NCI-H345 (cell line): ENCODE measurements at regions not wholly inside any gene's neighbourhood (a gene's known extent, or its start where the extent isn't known, plus 50 kb on each side); places are given as distances from the start of the nearest gene placed in this dataset.
A peak's percentile ranks its signal among the peaks of the same experiment; 100 is the strongest.

ENCODE experiments used
- DNase-seq: peaks from one replicate; lab custom pipeline; 2025; lab: John Stamatoyannopoulos, UW

DNA sequence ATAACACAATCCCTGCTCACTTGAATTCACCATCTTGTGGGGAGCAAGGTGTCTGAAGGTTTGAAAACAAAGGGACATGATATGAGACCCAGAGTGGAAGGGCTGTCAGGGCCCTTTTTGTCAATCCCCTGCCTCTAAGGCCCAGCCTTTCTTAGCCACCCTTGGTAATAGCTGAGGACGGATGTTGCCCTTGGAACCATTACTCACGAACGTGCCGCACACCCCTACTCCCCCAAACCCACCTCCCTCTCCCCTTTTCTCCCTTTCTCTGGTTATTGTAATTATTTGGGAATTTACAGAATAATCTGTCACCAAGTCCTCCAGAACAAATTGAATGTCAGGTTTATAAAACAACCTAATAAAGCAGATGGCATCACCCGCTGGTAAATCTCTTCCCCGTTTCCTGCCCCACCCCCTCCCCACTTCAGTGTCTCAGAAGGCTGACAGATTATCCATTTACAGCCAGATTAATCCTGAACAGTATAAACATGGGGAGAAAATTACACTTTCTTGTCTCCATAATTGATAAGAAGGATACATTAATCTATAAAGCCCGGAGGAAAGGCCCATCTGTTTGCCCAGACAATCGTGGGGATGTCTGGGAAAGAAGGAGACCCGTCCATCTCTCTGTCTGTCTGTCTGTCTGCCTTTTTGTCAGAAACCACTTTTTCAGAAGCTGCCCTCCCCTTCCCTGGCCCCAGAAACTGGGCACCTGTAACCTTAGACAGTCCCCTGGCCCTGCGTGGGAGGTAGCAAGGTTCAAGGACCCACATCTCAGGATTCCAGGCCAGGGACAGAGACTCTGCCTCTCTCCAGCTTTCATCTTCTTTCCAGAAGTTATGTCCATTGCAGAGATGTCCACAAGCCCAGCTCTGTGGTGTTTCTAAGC is 60.6 kb upstream of the CD34 start:
- no peak for DNase-seq

GRCh38 chr1:207970329-207971233 is 59.7 kb upstream of the CD34 start:
- DNase-seq = no peak

DNA sequence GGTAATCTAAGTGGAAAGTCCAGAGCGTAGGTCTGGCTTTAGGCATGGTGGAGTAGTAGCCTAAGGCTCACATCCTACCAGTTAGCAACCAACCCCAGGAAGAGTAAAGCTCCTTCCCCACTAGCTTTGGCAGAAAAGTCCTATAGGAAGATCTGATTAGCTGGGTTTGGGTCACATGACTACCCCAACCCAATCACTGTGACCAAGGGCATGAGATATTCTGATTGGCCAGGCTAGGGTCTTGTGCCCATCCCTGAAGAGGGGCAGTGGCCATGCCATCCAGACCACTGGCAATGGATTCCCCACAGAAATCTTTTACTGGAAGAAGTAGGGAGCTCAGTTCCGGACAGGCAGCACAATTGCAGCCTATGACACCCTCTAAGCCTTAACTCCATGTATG is 58.6 kb upstream of the CD34 start:
- no peak for DNase-seq

DNA sequence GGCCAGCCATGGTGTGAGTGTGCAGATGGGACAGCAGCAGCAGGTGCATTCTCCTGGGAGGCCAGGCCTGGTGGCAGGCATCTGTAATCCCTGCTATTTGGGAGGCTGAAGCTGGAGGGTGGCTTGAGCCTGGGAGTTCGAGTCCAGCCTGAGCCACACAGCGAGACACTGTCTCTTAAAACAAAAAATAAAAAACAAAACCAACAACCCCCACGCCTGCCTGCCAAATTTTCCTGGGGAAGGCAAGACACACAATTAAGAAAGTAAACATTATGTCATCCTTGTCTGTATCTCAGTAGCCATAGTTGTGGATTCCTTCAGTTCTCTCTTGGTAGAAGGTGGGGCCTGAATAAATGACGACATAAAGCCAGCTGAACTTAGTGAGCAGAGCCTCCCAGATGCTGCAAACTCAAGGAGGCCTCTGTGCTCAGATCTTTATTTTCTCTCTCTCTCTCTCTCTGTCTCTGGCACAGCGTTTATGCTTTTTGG is 57.6 kb upstream of the CD34 start:
- DNase-seq = no peak

GRCh38 chr1:207967703-207968102 is 56.8 kb upstream of the CD34 start:
- no peak for DNase-seq

GRCh38 chr1:207966521-207966920 is 55.6 kb upstream of the CD34 start:
- DNase-seq = no peak

- no peak for DNase-seq
Measured at GRCh38 chr1:207965392-207966387, 54.8 kb upstream of the CD34 start.

DNA sequence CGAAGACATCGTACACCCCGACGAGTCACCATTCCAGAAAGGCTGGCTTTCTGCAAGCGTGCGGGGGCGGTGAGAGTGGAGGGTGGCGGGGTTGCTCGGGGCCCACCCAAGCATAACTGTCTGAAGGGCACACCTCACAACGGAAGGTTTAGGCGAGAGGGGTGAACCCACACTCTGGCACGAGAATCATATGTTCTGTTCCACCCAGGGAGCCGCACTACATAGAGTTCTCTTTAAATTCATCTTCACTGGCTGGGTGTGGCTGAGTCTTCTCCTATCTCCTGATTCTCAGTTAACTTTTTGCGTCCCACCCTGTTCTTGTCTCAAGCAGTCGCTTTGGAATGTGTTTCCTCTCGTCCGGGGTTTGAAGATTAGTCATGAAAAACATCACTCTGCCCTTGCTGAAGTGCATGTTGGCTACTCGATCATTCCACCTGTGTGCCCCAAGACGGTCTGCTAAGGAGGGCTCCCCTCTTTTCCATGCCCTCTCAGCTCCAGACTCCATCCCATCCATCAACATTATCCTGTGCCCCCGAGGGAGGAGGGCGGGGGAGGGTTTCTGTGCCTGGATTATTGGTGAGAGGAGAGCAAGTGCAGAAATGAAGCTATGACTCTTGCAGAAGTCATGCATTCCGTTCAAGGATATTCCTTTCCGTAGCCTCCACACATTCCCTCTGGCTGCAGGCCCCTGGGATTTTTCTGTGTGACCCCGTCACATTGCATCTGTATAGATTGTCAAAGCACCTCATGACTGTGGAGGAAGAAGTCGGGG is 53.5 kb upstream of the CD34 start:
- no peak for DNase-seq

GRCh38 chr1:207963427-207964194 is 52.7 kb upstream of the CD34 start:
- DNase-seq = peak; percentile 88

DNA sequence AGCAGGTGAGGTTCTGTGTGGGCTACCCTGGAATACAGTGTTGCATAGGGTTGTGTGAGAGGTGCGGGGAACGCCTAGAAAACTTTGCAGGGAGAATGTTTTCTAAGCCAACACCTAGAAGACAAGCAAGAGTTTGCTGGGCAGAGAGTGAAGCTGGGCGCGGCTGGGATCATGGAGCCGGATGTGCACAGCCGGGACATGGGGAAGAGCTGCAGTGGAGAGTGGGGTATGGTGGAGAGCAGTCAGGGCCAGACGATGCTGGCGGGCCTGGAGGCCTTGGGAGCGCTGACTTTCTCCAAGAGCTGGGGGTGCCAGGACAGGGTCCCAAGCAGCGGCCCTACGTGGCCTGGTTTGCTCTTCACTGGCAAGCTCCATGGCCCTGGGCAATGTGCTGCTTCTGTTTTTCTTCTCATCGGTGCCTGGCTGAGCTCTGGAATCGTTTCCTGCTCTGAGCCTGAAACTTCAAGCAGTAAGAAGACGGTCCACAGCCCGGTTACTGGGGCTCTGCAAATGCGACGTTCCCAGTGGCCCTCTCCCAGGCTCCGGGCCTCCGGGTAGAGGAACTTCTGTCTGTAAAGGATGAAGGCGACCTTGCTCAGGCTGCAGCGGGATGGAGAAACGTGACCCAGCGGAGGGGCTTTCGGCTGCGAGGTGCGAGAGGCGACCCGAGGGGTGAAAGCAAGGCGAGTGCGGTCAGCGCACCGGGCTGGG is 51.9 kb upstream of the CD34 start:
- no peak for DNase-seq
